ENCODE measurements at regions not wholly inside any gene's neighbourhood (a gene's known extent, or its start where the extent isn't known, plus 50 kb on each side); places are given as distances from the start of the nearest gene placed in this dataset.

- TF ChIP-seq MXI1 (conservative IDR thresholded peaks at IDR 0.05; ENCODE audit: poor library complexity, severe bottlenecking) (no peak), RAD21 (conservative IDR thresholded peaks at IDR 0.05) (no peak), SMC3 (conservative IDR thresholded peaks at IDR 0.05; ENCODE audit: poor library complexity) (no peak), TAF1 (IDR thresholded peaks at IDR 0.05; ENCODE audit: low read depth) (no peak), POLR2AphosphoS5 (IDR thresholded peaks at IDR 0.05) (no peak)
- TF ChIP-seq, protein P1, sequence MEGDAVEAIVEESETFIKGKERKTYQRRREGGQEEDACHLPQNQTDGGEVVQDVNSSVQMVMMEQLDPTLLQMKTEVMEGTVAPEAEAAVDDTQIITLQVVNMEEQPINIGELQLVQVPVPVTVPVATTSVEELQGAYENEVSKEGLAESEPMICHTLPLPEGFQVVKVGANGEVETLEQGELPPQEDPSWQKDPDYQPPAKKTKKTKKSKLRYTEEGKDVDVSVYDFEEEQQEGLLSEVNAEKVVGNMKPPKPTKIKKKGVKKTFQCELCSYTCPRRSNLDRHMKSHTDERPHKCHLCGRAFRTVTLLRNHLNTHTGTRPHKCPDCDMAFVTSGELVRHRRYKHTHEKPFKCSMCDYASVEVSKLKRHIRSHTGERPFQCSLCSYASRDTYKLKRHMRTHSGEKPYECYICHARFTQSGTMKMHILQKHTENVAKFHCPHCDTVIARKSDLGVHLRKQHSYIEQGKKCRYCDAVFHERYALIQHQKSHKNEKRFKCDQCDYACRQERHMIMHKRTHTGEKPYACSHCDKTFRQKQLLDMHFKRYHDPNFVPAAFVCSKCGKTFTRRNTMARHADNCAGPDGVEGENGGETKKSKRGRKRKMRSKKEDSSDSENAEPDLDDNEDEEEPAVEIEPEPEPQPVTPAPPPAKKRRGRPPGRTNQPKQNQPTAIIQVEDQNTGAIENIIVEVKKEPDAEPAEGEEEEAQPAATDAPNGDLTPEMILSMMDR (IDR thresholded peaks at IDR 0.05; ENCODE audit: poor library complexity, severe bottlenecking): no peak
Observed at GRCh38 chr4:111649308-111649707, 495.9 kb upstream of the FAM241A start.
